Endothelial cell of umbilical vein (primary cell): ENCODE measurements at regions not wholly inside any gene's neighbourhood (a gene's known extent, or its start where the extent isn't known, plus 50 kb on each side); places are given as distances from the start of the nearest gene placed in this dataset.

Experiments used
- BruUV-seq: library from RNA; stranded (reverse); fragments of 400-500 nt; replicated peaks from 2 replicates; lab custom pipeline; 2021; lab: Mats Ljungman, UMichigan
- CTCF ChIA-PET: fragments of 300-600, 350-600 bp; sonication (Branson Sonifier 250); formaldehyde crosslinking; loops from one replicate; lab custom pipeline; 2021; ENCODE audit warnings: antibody characterized with exemption, inconsistent platforms; lab: Charles Lee
- POLR2A ChIA-PET: fragments of 300-600, 350-600 bp; sonication (Branson Sonifier 250); formaldehyde crosslinking; loops from one replicate; lab custom pipeline; 2021; ENCODE audit warnings: antibody characterized with exemption, inconsistent platforms; lab: Charles Lee
- DNase-seq: peaks from one replicate; pipeline ENCODE4 v3.0.0-alpha.2; 2011; ENCODE audit warnings: low read depth, low spot score
- FAIRE-seq: peaks from 2 replicates; lab custom pipeline; 2011; peaks lifted over from hg19 to GRCh38; lab: Jason Lieb, UNC
- H2AFZ ChIP-seq: 2 replicates; pipeline ENCODE4 v1.6.0; 2012; ENCODE audit warnings: low read depth, low read length, control low read depth, inconsistent platforms
- H3K27ac ChIP-seq: 2 replicates; pipeline ENCODE4 v1.5.1; 2011; ENCODE audit warnings: low read depth, mild to moderate bottlenecking, control low read depth, low read length, moderate library complexity; ENCODE audit not compliant: insufficient read depth
- H3K27me3 ChIP-seq, 2 experiments: 2 replicates each; pipeline versions ENCODE4 v1.6.0 to v1.6.1; 2011; ENCODE audit warnings: low read length in 2 of 2, mixed read lengths in 1 of 2; ENCODE audit not compliant: control insufficient read depth in 2 of 2, insufficient read depth in 2 of 2
- H3K36me3 ChIP-seq, 2 experiments: 2 replicates in 1 of 2; 3 replicates in 1 of 2; pipeline ENCODE4 v1.5.1; 2011; ENCODE audit warnings: low read length in 2 of 2, mild to moderate bottlenecking in 1 of 2, moderate library complexity in 1 of 2; ENCODE audit not compliant: control insufficient read depth in 2 of 2, insufficient read depth in 2 of 2; ENCODE audit errors: extremely low read depth in 1 of 2
- H3K4me1 ChIP-seq: 3 replicates; pipeline ENCODE4 v1.5.1; 2011; ENCODE audit warnings: mild to moderate bottlenecking, low read length; ENCODE audit not compliant: control insufficient read depth, insufficient read depth; ENCODE audit errors: extremely low read depth
- H3K4me2 ChIP-seq: 2 replicates; pipeline ENCODE4 v1.6.1; 2011; ENCODE audit warnings: low read length, control low read depth, mixed read lengths; ENCODE audit not compliant: insufficient read depth
- H3K4me3 ChIP-seq, 3 experiments: fragments of 200-600 bp in 1 of 3; sonication (generic), shearing (Covaris generic) in 1 of 3; replicated peaks in 1 of 3; 2 replicates each; pipeline ENCODE4 v1.5.1; 2011 to 2016; ENCODE audit warnings: control low read depth in 3 of 3, low read length in 3 of 3, mild to moderate bottlenecking in 2 of 3, inconsistent platforms in 1 of 3, low read depth in 1 of 3, moderate library complexity in 1 of 3; ENCODE audit not compliant: insufficient read depth in 1 of 3
- H3K79me2 ChIP-seq: 2 replicates; pipeline ENCODE4 v1.6.0; 2012; ENCODE audit warnings: low read length, inconsistent platforms; ENCODE audit not compliant: control insufficient read depth, insufficient read depth
- H3K9ac ChIP-seq: replicated peaks from 2 replicates; pipeline ENCODE3; 2011; ENCODE audit warnings: low read length, control low read depth; ENCODE audit not compliant: insufficient read depth; ENCODE audit errors: extremely low read depth
- H3K9me1 ChIP-seq: replicated peaks from 3 replicates; pipeline ENCODE4 v1.6.0; 2011; ENCODE audit warnings: mild to moderate bottlenecking, low read length; ENCODE audit not compliant: control insufficient read depth, insufficient read depth; ENCODE audit errors: extremely low read depth
- H3K9me3 ChIP-seq: replicated peaks from 2 replicates; pipeline ENCODE4 v1.5.1; 2012; ENCODE audit warnings: low read length, inconsistent platforms; ENCODE audit not compliant: control insufficient read depth, insufficient read depth
- H4K20me1 ChIP-seq: replicated peaks from 2 replicates; pipeline ENCODE3; 2011; ENCODE audit warnings: mild to moderate bottlenecking, low read length; ENCODE audit not compliant: control insufficient read depth, insufficient read depth; ENCODE audit errors: extremely low read depth
- EZH2 ChIP-seq: IDR thresholded peaks from 2 replicates; pipeline ENCODE4 v1.6.1; 2012; ENCODE audit warnings: borderline replicate concordance, low read depth, mild to moderate bottlenecking, moderate library complexity, low read length, inconsistent platforms; ENCODE audit not compliant: severe bottlenecking
- FOS ChIP-seq: IDR thresholded peaks from 2 replicates; pipeline ENCODE4 v1.6.1; 2011; ENCODE audit warnings: mild to moderate bottlenecking, low read length, moderate library complexity, borderline replicate concordance; ENCODE audit not compliant: insufficient read depth
- JUN ChIP-seq: IDR thresholded peaks from 2 replicates; pipeline ENCODE4 v1.6.1; 2011; ENCODE audit warnings: borderline replicate concordance, low read depth; ENCODE audit not compliant: insufficient read length, insufficient read depth
- MAX ChIP-seq: IDR thresholded peaks from 2 replicates; pipeline ENCODE4 v1.6.1; 2011; ENCODE audit not compliant: insufficient read depth, insufficient read length
- MYC ChIP-seq: IDR thresholded peaks from one replicate; pipeline ENCODE4 v1.6.1; 2011; ENCODE audit warnings: mild to moderate bottlenecking, low read depth, low read length
- POLR2AphosphoS5 ChIP-seq: IDR thresholded peaks from 2 replicates; pipeline ENCODE4 v1.6.1; 2012; ENCODE audit warnings: low read depth, mild to moderate bottlenecking, control low read depth, low read length, moderate library complexity; ENCODE audit not compliant: insufficient read depth
- dilution Hi-C: fragments of 300-500 bp; cut with MboI; formaldehyde crosslinking; loops from one replicate; pipeline ENCODE4 v1.15.0; 2019; ENCODE audit warnings: low sequenced_read_pairs; ENCODE audit not compliant: extremely low pct_ligation_motif_present
- intact Hi-C: fragments of 100-400 bp; cut with micrococcal nuclease; formaldehyde crosslinking; loops from one replicate; pipeline ENCODE4 v1.10.0; 2022
- TF ChIP-seq, protein P1 (sequence below), 2 donors: IDR thresholded peaks; 1 replicate in 1 of 2; 2 replicates in 1 of 2; pipeline ENCODE4 v1.5.1; 2011; ENCODE audit warnings: low read length in 2 of 2, mild to moderate bottlenecking in 2 of 2, moderate library complexity in 2 of 2, control low read depth in 1 of 2, inconsistent platforms in 1 of 2, low read depth in 1 of 2; ENCODE audit not compliant: insufficient read depth in 1 of 2; ENCODE audit errors: extremely low read depth in 1 of 2

- H4K20me1 ChIP-seq = no peaks in the 10 kb centered on the region
- no peaks in the 10 kb centered on the region for H3K79me2 ChIP-seq
- H3K9me1 ChIP-seq = no peaks in the 10 kb centered on the region
- intact Hi-C loops = no loop called here
- H3K9ac ChIP-seq = no peak overlapping the region
- H2AFZ ChIP-seq = no peak overlapping the region
- H3K4me3 ChIP-seq = no peak overlapping the region
- no peak overlapping the region for H3K4me2 ChIP-seq
- TF ChIP-seq MAX = no peak
- no peak for TF ChIP-seq POLR2AphosphoS5
- no peak for TF ChIP-seq FOS
- no peak for TF ChIP-seq MYC
- no peak for TF ChIP-seq EZH2
- TF ChIP-seq JUN = no peak
- TF ChIP-seq, protein P1, sequence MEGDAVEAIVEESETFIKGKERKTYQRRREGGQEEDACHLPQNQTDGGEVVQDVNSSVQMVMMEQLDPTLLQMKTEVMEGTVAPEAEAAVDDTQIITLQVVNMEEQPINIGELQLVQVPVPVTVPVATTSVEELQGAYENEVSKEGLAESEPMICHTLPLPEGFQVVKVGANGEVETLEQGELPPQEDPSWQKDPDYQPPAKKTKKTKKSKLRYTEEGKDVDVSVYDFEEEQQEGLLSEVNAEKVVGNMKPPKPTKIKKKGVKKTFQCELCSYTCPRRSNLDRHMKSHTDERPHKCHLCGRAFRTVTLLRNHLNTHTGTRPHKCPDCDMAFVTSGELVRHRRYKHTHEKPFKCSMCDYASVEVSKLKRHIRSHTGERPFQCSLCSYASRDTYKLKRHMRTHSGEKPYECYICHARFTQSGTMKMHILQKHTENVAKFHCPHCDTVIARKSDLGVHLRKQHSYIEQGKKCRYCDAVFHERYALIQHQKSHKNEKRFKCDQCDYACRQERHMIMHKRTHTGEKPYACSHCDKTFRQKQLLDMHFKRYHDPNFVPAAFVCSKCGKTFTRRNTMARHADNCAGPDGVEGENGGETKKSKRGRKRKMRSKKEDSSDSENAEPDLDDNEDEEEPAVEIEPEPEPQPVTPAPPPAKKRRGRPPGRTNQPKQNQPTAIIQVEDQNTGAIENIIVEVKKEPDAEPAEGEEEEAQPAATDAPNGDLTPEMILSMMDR (IDR thresholded peaks at IDR 0.05; ENCODE audit: extremely low read depth in 1 of 2, insufficient read depth in 1 of 2, low read depth in 1 of 2, low read length in 2 of 2) = no peak
- no TSS peak for BruUV-seq
- H3K4me1 ChIP-seq = no peaks in the 10 kb centered on the region
- no peaks in the 10 kb centered on the region for H3K9me3 ChIP-seq
- POLR2A ChIA-PET = no interaction called here
- dilution Hi-C loops = no loop called here
- H3K27me3 ChIP-seq = no peaks in the 10 kb centered on the region
- CTCF ChIA-PET = interaction anchor here (1.1 kb wide), 1 partner anchor 127 kb away, joined by 3 read pairs; the partner anchor contains the start of gene TRPC7
- H3K36me3 ChIP-seq = no peaks in the 10 kb centered on the region
- H3K27ac ChIP-seq = no peak overlapping the region
- DNase-seq (no peak), FAIRE-seq (no peak)
Measured at GRCh38 chr5:136492587-136492986, 127.2 kb upstream of the TRPC7 start.
